Keratinocyte (primary cell): ENCODE measurements at regions not wholly inside any gene's neighbourhood (a gene's known extent, or its start where the extent isn't known, plus 50 kb on each side); places are given as distances from the start of the nearest gene placed in this dataset.

Source experiments
- DNase-seq: peaks from one replicate; pipeline ENCODE4 v3.0.0-alpha.2; 2011; ENCODE audit warnings: low read depth, missing footprints, low spot score
- FAIRE-seq: peaks from 2 replicates; lab custom pipeline; 2011; peaks lifted over from hg19 to GRCh38; lab: Jason Lieb, UNC
- H2AFZ ChIP-seq: 2 replicates; pipeline ENCODE4 v1.6.0; 2012; ENCODE audit warnings: low read length, control low read depth, inconsistent platforms; ENCODE audit not compliant: control insufficient read depth
- H3K27ac ChIP-seq: 2 replicates; pipeline ENCODE4 v1.5.1; 2011; ENCODE audit warnings: low read length; ENCODE audit not compliant: control insufficient read depth, insufficient read depth
- H3K27me3 ChIP-seq: 3 replicates; pipeline ENCODE4 v1.6.0; 2011; ENCODE audit warnings: low read length; ENCODE audit not compliant: control insufficient read depth, insufficient read depth; ENCODE audit errors: extremely low read depth
- H3K36me3 ChIP-seq, 2 experiments: 2 replicates in 1 of 2; 3 replicates in 1 of 2; pipeline ENCODE4 v1.5.1; 2011; ENCODE audit warnings: low read length in 2 of 2, mild to moderate bottlenecking in 1 of 2; ENCODE audit not compliant: control insufficient read depth in 2 of 2, insufficient read depth in 2 of 2; ENCODE audit errors: extremely low read depth in 1 of 2
- H3K4me1 ChIP-seq: 3 replicates; pipeline ENCODE4 v1.5.1; 2011; ENCODE audit warnings: low read length; ENCODE audit not compliant: control insufficient read depth, insufficient read depth; ENCODE audit errors: extremely low read depth
- H3K4me2 ChIP-seq: 3 replicates; pipeline ENCODE4 v1.6.0; 2011; ENCODE audit warnings: low read depth, low read length; ENCODE audit not compliant: control insufficient read depth, insufficient read depth; ENCODE audit errors: extremely low read depth
- H3K4me3 ChIP-seq, 3 experiments: fragments of 200-600 bp in 1 of 3; sonication (generic) in 1 of 3; 2 replicates in 2 of 3; 3 replicates in 1 of 3; pipeline ENCODE4 v1.5.1; 2011 to 2016; ENCODE audit warnings: low read length in 3 of 3, mild to moderate bottlenecking in 3 of 3, control low read depth in 2 of 3, inconsistent platforms in 1 of 3, low read depth in 1 of 3, mixed read lengths in 1 of 3, mixed run types in 1 of 3, moderate library complexity in 1 of 3; ENCODE audit not compliant: control insufficient read depth in 2 of 3, insufficient read depth in 2 of 3; ENCODE audit errors: extremely low read depth in 1 of 3
- H3K79me2 ChIP-seq: 2 replicates; pipeline ENCODE4 v1.6.0; 2012; ENCODE audit warnings: low read length; ENCODE audit not compliant: control insufficient read depth, insufficient read depth
- H3K9ac ChIP-seq: 3 replicates; pipeline ENCODE4 v1.6.0; 2011; ENCODE audit warnings: low read length; ENCODE audit not compliant: control insufficient read depth, insufficient read depth; ENCODE audit errors: extremely low read depth
- H3K9me1 ChIP-seq: 3 replicates; pipeline ENCODE4 v1.6.0; 2011; ENCODE audit warnings: low read length; ENCODE audit not compliant: control insufficient read depth, insufficient read depth; ENCODE audit errors: extremely low read depth
- H3K9me3 ChIP-seq: 2 replicates; pipeline ENCODE4 v1.5.1; 2012; ENCODE audit warnings: low read depth, low read length; ENCODE audit not compliant: control insufficient read depth
- H4K20me1 ChIP-seq: 3 replicates; pipeline ENCODE4 v1.6.0; 2011; ENCODE audit warnings: low read length; ENCODE audit not compliant: control insufficient read depth, insufficient read depth; ENCODE audit errors: extremely low read depth
- EZH2 ChIP-seq: IDR thresholded peaks from one replicate; pipeline ENCODE4 v1.6.1; 2012; ENCODE audit warnings: inconsistent platforms, mild to moderate bottlenecking, low read length, moderate library complexity
- dilution Hi-C: fragments of 300-500 bp; cut with MboI; formaldehyde crosslinking; loops from one replicate; pipeline ENCODE4 v1.7.0; 2020; ENCODE audit warnings: low sequenced_read_pairs; ENCODE audit not compliant: extremely low pct_ligation_motif_present
- TF ChIP-seq, protein P1 (sequence below), 3 experiments: IDR thresholded peaks in 1 of 3; conservative IDR thresholded peaks in 1 of 3; optimal IDR thresholded peaks in 1 of 3; 2 replicates in 2 of 3; 3 replicates in 1 of 3; pipeline versions ENCODE3 to v1.5.1; 2011; ENCODE audit warnings: low read length in 3 of 3, mild to moderate bottlenecking in 3 of 3, moderate library complexity in 2 of 3, control low read depth in 1 of 3, inconsistent platforms in 1 of 3; ENCODE audit not compliant: insufficient read depth in 2 of 3; ENCODE audit errors: extremely low read depth in 1 of 3

DNA sequence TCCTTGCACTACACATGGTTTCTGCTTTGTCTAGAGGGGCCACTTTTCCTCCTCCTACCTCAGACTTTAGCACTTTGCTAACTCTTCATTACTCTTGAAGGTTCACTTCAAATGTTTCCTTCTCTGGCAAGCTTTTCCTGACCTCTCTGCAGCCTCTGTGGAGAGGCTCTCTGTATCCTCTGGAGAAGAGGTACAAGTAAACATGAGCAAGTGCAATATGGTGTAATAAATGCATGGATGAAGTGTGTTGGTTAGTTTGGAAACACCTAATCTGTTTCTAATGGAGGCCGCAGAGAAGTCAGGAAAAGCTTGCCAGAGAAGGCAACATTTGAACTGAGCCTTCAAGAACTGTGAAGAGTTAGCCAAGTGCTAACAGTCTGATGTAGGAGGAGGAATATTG is 329.3 kb downstream of the GRIN2B start:
- H3K9me3 ChIP-seq = no peaks in the 10 kb centered on the region
- no peak overlapping the region for H3K4me3 ChIP-seq
- no peaks in the 10 kb centered on the region for H3K79me2 ChIP-seq
- no peaks in the 10 kb centered on the region for H3K27me3 ChIP-seq
- H3K9ac ChIP-seq = no peak overlapping the region
- dilution Hi-C loops = no loop called here
- H2AFZ ChIP-seq = no peak overlapping the region
- TF ChIP-seq EZH2 = no peak
- TF ChIP-seq, protein P1, sequence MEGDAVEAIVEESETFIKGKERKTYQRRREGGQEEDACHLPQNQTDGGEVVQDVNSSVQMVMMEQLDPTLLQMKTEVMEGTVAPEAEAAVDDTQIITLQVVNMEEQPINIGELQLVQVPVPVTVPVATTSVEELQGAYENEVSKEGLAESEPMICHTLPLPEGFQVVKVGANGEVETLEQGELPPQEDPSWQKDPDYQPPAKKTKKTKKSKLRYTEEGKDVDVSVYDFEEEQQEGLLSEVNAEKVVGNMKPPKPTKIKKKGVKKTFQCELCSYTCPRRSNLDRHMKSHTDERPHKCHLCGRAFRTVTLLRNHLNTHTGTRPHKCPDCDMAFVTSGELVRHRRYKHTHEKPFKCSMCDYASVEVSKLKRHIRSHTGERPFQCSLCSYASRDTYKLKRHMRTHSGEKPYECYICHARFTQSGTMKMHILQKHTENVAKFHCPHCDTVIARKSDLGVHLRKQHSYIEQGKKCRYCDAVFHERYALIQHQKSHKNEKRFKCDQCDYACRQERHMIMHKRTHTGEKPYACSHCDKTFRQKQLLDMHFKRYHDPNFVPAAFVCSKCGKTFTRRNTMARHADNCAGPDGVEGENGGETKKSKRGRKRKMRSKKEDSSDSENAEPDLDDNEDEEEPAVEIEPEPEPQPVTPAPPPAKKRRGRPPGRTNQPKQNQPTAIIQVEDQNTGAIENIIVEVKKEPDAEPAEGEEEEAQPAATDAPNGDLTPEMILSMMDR (optimal IDR thresholded peaks at IDR 0.05 in 1 of 3, IDR thresholded peaks at IDR 0.05 in 1 of 3, conservative IDR thresholded peaks at IDR 0.05 in 1 of 3; ENCODE audit: extremely low read depth in 1 of 3, insufficient read depth in 2 of 3, low read length in 3 of 3) = no peak
- H3K27ac ChIP-seq = no peak overlapping the region
- FAIRE-seq = no peak
- H3K4me2 ChIP-seq = no peak overlapping the region
- H4K20me1 ChIP-seq = no peaks in the 10 kb centered on the region
- no peaks in the 10 kb centered on the region for H3K4me1 ChIP-seq
- DNase-seq = no peak
- no peaks in the 10 kb centered on the region for H3K9me1 ChIP-seq
- no peaks in the 10 kb centered on the region for H3K36me3 ChIP-seq

DNA sequence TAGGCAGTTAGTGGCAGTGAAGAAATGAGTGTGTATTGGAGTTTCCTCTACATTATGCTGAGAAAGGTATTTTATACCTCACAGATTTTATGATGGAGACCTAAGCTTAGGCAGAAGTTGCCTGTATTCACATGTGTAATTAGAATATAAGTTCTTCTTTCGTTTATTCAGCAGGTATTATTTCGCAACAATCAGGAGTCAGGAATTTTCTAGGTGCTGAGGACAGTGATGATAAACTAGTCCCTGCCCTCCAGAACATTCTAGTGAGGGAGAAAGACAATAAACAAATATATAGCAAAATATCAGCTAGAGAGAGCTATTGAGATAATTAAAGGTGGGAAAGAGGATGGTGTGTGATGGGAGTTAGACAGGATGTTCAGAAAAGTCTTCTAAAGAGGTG is 345.7 kb downstream of the GRIN2B start:
- no peak for DNase-seq
- no peaks in the 10 kb centered on the region for H3K4me1 ChIP-seq

More for the DNA sequence above, 345.7 kb downstream of the GRIN2B start:
- dilution Hi-C loops = no loop called here
- Histone ChIP-seq H3K9me3 (no peaks in the 10 kb centered on the region), H3K36me3 (no peaks in the 10 kb centered on the region), H3K27me3 (no peaks in the 10 kb centered on the region), H3K9ac (no peak overlapping the region), H3K79me2 (no peaks in the 10 kb centered on the region), H3K4me2 (no peak overlapping the region), H3K4me3 (no peak overlapping the region), H3K9me1 (no peaks in the 10 kb centered on the region), H3K27ac (no peak overlapping the region), H2AFZ (no peak overlapping the region), H4K20me1 (no peaks in the 10 kb centered on the region)
- TF ChIP-seq, protein P1 (optimal IDR thresholded peaks at IDR 0.05 in 1 of 3, IDR thresholded peaks at IDR 0.05 in 1 of 3, conservative IDR thresholded peaks at IDR 0.05 in 1 of 3; ENCODE audit: extremely low read depth in 1 of 3, insufficient read depth in 2 of 3, low read length in 3 of 3) = no peak
- no peak for TF ChIP-seq EZH2
- no peak for FAIRE-seq
